HEK293T (cell line): ENCODE measurements at regions not wholly inside any gene's neighbourhood (a gene's known extent, or its start where the extent isn't known, plus 50 kb on each side); places are given as distances from the start of the nearest gene placed in this dataset.

ENCODE experiments used
- ARNT ChIP-seq: fragments of 450-650 bp; IDR thresholded peaks from 2 replicates; pipeline ENCODE4 v1.6.1; 2017; ENCODE audit warnings: mild to moderate bottlenecking
- BHLHE40 ChIP-seq: fragments of 450-650 bp; IDR thresholded peaks from 2 replicates; pipeline ENCODE4 v1.6.1; 2016; ENCODE audit warnings: mild to moderate bottlenecking, moderate library complexity, borderline replicate concordance
- CTBP1 ChIP-seq: fragments of 450-650 bp; IDR thresholded peaks from 2 replicates; pipeline ENCODE4 v1.6.1; 2016; ENCODE audit warnings: borderline replicate concordance
- ELF4 ChIP-seq: fragments of 450-650 bp; IDR thresholded peaks from 2 replicates; pipeline ENCODE4 v1.6.1; 2017; ENCODE audit warnings: antibody characterized with exemption
- FOXA1 ChIP-seq: fragments of 450-650 bp; IDR thresholded peaks from 2 replicates; pipeline ENCODE4 v1.6.1; 2016; ENCODE audit warnings: mild to moderate bottlenecking
- FOXK2 ChIP-seq: fragments of 450-650 bp; IDR thresholded peaks from 2 replicates; pipeline ENCODE4 v1.6.1; 2016; ENCODE audit warnings: mild to moderate bottlenecking
- FOXM1 ChIP-seq: fragments of 450-650 bp; IDR thresholded peaks from 2 replicates; pipeline ENCODE4 v1.6.1; 2017; ENCODE audit warnings: mild to moderate bottlenecking, borderline replicate concordance
- HDGF ChIP-seq: fragments of 450-650 bp; IDR thresholded peaks from 2 replicates; pipeline ENCODE4 v1.6.1; 2017; ENCODE audit warnings: antibody characterized with exemption, borderline replicate concordance
- SP1 ChIP-seq: fragments of 450-650 bp; IDR thresholded peaks from 2 replicates; pipeline ENCODE4 v1.6.1; 2017
- SUZ12 ChIP-seq: fragments of 450-650 bp; IDR thresholded peaks from 2 replicates; pipeline ENCODE4 v1.6.1; 2016; ENCODE audit warnings: mild to moderate bottlenecking
- TARDBP ChIP-seq: fragments of 450-650 bp; IDR thresholded peaks from 2 replicates; pipeline ENCODE4 v1.6.1; 2016
- ZNF384 ChIP-seq: fragments of 450-650 bp; IDR thresholded peaks from 2 replicates; pipeline ENCODE4 v1.6.1; 2016
- TF ChIP-seq, protein P1 (sequence below): fragments of 450-650 bp; IDR thresholded peaks from 2 replicates; pipeline ENCODE4 v1.6.1; 2016

DNA sequence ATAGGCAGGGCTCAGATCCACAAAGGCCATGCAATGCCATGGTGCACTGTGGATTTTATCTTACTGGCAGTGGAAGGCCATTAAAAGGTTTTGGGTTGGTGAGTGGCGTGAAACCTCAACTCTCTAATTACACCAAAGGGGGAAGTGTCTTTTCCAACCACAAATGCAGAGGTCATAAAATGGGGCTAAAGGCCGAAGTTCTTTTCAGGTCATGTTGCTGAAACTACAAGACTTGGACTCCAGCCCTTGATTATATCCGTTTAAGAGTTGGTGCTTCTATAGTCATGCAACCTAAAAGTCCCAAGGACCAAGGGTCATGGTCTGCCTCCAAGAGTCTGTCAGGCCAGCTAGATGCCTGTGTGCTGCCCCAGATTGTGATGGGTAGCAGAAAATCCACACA, 434.3 kb downstream of the RAB38 start:
- TF ChIP-seq HDGF, result no peak
- TF ChIP-seq, protein P1, sequence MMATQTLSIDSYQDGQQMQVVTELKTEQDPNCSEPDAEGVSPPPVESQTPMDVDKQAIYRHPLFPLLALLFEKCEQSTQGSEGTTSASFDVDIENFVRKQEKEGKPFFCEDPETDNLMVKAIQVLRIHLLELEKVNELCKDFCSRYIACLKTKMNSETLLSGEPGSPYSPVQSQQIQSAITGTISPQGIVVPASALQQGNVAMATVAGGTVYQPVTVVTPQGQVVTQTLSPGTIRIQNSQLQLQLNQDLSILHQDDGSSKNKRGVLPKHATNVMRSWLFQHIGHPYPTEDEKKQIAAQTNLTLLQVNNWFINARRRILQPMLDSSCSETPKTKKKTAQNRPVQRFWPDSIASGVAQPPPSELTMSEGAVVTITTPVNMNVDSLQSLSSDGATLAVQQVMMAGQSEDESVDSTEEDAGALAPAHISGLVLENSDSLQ, result no peak
- TF ChIP-seq FOXK2, result no peak
- no peak for TF ChIP-seq SP1
- TF ChIP-seq CTBP1, result no peak
- no peak for TF ChIP-seq ELF4
- TF ChIP-seq SUZ12, result no peak
- TF ChIP-seq TARDBP, result no peak
- no peak for TF ChIP-seq FOXM1
- no peak for TF ChIP-seq FOXA1
- no peak for TF ChIP-seq BHLHE40
- TF ChIP-seq ARNT, result no peak
- TF ChIP-seq ZNF384, result no peak
